PC-3 (cell line): ENCODE measurements at regions not wholly inside any gene's neighbourhood (a gene's known extent, or its start where the extent isn't known, plus 50 kb on each side); places are given as distances from the start of the nearest gene placed in this dataset.

Experiments used
- ATAC-seq: fragments of 200-7000 bp; cut with Tn5 transposase; 2 replicates; pipeline ENCODE4 v1.9.1; 2020; ENCODE audit warnings: mild to moderate bottlenecking, moderate library complexity
- BruUV-seq: library from RNA; stranded (reverse); fragments of 400-500 nt; replicated peaks from 2 replicates; lab custom pipeline; 2021; lab: Mats Ljungman, UMichigan
- CTCF ChIA-PET: fragments of 300-600 bp; sonication (Branson Sonifier 250); formaldehyde crosslinking; loops from one replicate; lab custom pipeline; 2022; ENCODE audit warnings: antibody characterized with exemption; lab: Charles Lee
- POLR2A ChIA-PET: fragments of 300-600 bp; sonication (Branson Sonifier 250); formaldehyde crosslinking; loops from one replicate; lab custom pipeline; 2022; ENCODE audit warnings: antibody characterized with exemption; ENCODE audit not compliant: unreplicated experiment; lab: Charles Lee
- DNase-seq: peaks from one replicate; pipeline ENCODE4 v3.0.0-alpha.2; 2015
- H2AFZ ChIP-seq: fragments of 300-600 bp; sonication (generic); 2 replicates; pipeline ENCODE4 v1.6.0; 2016; ENCODE audit warnings: antibody characterized with exemption, low read length
- H3F3A ChIP-seq: fragments of 300-600 bp; sonication (generic); one replicate; pipeline ENCODE4 v1.6.0; 2017; ENCODE audit warnings: antibody characterized with exemption, low read length, control low read depth, mild to moderate bottlenecking; ENCODE audit not compliant: unreplicated experiment
- H3K27ac ChIP-seq: fragments of 300-600 bp; sonication (generic); 2 replicates; pipeline ENCODE4 v1.5.1; 2016; ENCODE audit warnings: mild to moderate bottlenecking, low read length
- H3K27me3 ChIP-seq: fragments of 300-600 bp; sonication (generic); 2 replicates; pipeline ENCODE4 v1.6.1; 2016; ENCODE audit warnings: low read length, mixed read lengths
- H3K36me3 ChIP-seq: fragments of 300-600 bp; sonication (generic); 2 replicates; pipeline ENCODE4 v1.6.1; 2016; ENCODE audit warnings: low read depth, mixed run types, low read length, mixed read lengths
- H3K4me1 ChIP-seq: fragments of 300-600 bp; sonication (generic); 2 replicates; pipeline ENCODE4 v1.5.1; 2016; ENCODE audit warnings: low read length; ENCODE audit not compliant: insufficient read depth
- H3K4me2 ChIP-seq: fragments of 300-600 bp; sonication (generic); 2 replicates; pipeline ENCODE4 v1.6.0; 2016; ENCODE audit warnings: low read length
- H3K4me3 ChIP-seq: fragments of 300-600 bp; sonication (generic); 2 replicates; pipeline ENCODE4 v1.5.1; 2016; ENCODE audit warnings: mild to moderate bottlenecking, low read length, mixed read lengths
- H3K79me2 ChIP-seq: fragments of 300-600 bp; sonication (generic); 2 replicates; pipeline ENCODE4 v1.6.1; 2017; ENCODE audit warnings: low read length, mixed read lengths
- H3K9ac ChIP-seq: fragments of 300-600 bp; sonication (generic); 2 replicates; pipeline ENCODE4 v1.6.0; 2016; ENCODE audit warnings: mild to moderate bottlenecking, low read length
- H3K9me2 ChIP-seq: fragments of 300-600 bp; sonication (generic); replicated peaks from 2 replicates; pipeline ENCODE4 v1.6.1; 2016; ENCODE audit warnings: mixed run types, low read length, mixed read lengths
- H3K9me3 ChIP-seq: fragments of 300-600 bp; sonication (generic); 2 replicates; pipeline ENCODE4 v1.6.1; 2016; ENCODE audit warnings: low read length, mixed read lengths
- H4K20me1 ChIP-seq: fragments of 300-600 bp; sonication (generic); 2 replicates; pipeline ENCODE4 v1.6.1; 2016; ENCODE audit warnings: low read length, mixed read lengths
- EZH2 ChIP-seq: fragments of 300-600 bp; sonication (generic); IDR thresholded peaks from one replicate; pipeline ENCODE4 v1.6.1; 2017; ENCODE audit warnings: antibody characterized with exemption, mild to moderate bottlenecking, low read length; ENCODE audit not compliant: unreplicated experiment
- EZH2phosphoT487 ChIP-seq: fragments of 300-600 bp; sonication (generic); IDR thresholded peaks from 2 replicates; pipeline ENCODE4 v1.6.1; 2018; ENCODE audit warnings: mild to moderate bottlenecking, antibody characterized with exemption, low read length, borderline replicate concordance
- intact Hi-C: fragments of 100-400 bp; cut with micrococcal nuclease; formaldehyde crosslinking; loops from 2 replicates; pipeline ENCODE4 v1.9.0; 2023
- TF ChIP-seq, protein P1 (sequence below): fragments of 300-600 bp; sonication (generic); conservative IDR thresholded peaks from 2 replicates; pipeline ENCODE4 v1.5.1; 2017; ENCODE audit warnings: antibody characterized with exemption, low read depth, mild to moderate bottlenecking, low read length

- H3K36me3 ChIP-seq: no peaks in the 10 kb centered on the region
- no peak overlapping the region for H3K27ac ChIP-seq
- H3K79me2 ChIP-seq: no peaks in the 10 kb centered on the region
- no peak overlapping the region for H3K4me2 ChIP-seq
- peaks cover 9% of the 10 kb centered on the region; the same call in 1 of the 2 replicates for H3K27me3 ChIP-seq
- intact Hi-C loops: no loop called here
- POLR2A ChIA-PET: no interaction called here
- no peaks in the 10 kb centered on the region for H3K9me2 ChIP-seq
- H3K4me1 ChIP-seq: no peaks in the 10 kb centered on the region
- TF ChIP-seq EZH2phosphoT487: no peak
- TF ChIP-seq, protein P1, sequence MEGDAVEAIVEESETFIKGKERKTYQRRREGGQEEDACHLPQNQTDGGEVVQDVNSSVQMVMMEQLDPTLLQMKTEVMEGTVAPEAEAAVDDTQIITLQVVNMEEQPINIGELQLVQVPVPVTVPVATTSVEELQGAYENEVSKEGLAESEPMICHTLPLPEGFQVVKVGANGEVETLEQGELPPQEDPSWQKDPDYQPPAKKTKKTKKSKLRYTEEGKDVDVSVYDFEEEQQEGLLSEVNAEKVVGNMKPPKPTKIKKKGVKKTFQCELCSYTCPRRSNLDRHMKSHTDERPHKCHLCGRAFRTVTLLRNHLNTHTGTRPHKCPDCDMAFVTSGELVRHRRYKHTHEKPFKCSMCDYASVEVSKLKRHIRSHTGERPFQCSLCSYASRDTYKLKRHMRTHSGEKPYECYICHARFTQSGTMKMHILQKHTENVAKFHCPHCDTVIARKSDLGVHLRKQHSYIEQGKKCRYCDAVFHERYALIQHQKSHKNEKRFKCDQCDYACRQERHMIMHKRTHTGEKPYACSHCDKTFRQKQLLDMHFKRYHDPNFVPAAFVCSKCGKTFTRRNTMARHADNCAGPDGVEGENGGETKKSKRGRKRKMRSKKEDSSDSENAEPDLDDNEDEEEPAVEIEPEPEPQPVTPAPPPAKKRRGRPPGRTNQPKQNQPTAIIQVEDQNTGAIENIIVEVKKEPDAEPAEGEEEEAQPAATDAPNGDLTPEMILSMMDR: no peak
- TF ChIP-seq EZH2: no peak
- no peaks in the 10 kb centered on the region for H4K20me1 ChIP-seq
- BruUV-seq: no TSS peak
- H3F3A ChIP-seq: no peaks in the 10 kb centered on the region
- CTCF ChIA-PET: no interaction called here
- H2AFZ ChIP-seq: no peak overlapping the region
- H3K4me3 ChIP-seq: no peak overlapping the region
- DNase-seq (no peak), ATAC-seq (no peak)
- H3K9me3 ChIP-seq: no peaks in the 10 kb centered on the region
- no peak overlapping the region for H3K9ac ChIP-seq
These were observed 480.9 kb downstream of the ZIC1 start for GRCh38 chr3:147890114-147890513.

DNA sequence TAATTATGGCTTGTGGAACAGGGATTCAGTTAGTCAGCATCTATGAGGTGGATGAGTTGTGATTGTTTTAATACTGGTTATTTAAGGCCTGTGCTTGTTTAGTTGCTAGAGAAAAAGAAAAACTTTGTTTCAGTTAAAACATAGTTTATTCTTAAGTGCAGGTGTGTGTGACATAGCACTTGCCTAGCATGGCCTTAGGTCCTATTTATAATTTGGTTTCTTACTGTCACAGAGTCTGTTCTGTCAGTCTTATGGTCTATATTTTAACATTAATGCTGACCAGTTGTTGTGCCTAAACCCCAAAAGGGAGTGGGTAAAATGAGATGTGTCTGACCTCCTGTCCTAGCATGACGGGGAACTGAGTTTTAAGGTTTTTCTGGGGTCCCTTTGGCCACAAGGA lies 486.3 kb downstream of the ZIC1 start:
- intact Hi-C loops: no loop called here
- no peak overlapping the region for H2AFZ ChIP-seq
- peaks cover 4% of the 10 kb centered on the region; the same call in 1 of the 2 replicates for H3K27me3 ChIP-seq
- POLR2A ChIA-PET: no interaction called here
- H3K27ac ChIP-seq: no peak overlapping the region
- H3K9me2 ChIP-seq: no peaks in the 10 kb centered on the region
- H3K9ac ChIP-seq: no peak overlapping the region
- ATAC-seq (no peak), DNase-seq (no peak)
- BruUV-seq: no TSS peak
- CTCF ChIA-PET: no interaction called here
- no peaks in the 10 kb centered on the region for H4K20me1 ChIP-seq
- TF ChIP-seq, protein P1: no peak
- TF ChIP-seq EZH2: no peak
- no peak for TF ChIP-seq EZH2phosphoT487
- H3K4me3 ChIP-seq: no peak overlapping the region
- H3K36me3 ChIP-seq: no peaks in the 10 kb centered on the region
- H3K9me3 ChIP-seq: 0 out of 2 replicates have a peak, but pooled peaks cover under 1% of the 10 kb centered on the region
- no peaks in the 10 kb centered on the region for H3K4me1 ChIP-seq
- H3K79me2 ChIP-seq: no peaks in the 10 kb centered on the region
- H3K4me2 ChIP-seq: no peak overlapping the region
- no peaks in the 10 kb centered on the region for H3F3A ChIP-seq

DNA sequence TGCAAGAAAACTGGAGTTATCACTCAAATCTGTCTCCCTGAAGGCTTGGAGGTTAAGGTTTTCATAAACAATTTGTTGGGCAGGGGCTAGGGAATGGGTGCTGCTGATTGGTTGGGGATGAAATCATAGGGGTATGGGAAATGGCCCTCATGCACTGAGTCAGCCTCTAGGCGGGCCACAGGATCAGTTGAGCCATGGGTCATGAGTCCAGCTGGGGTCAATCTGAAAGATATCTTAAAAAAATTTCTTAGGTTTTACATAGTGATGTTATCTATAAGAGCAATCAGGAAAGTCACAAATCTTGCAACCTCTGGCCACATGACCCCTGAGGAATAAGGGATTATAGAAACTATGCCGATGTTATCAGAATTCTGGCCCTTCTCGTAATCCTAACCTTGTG lies 491.7 kb downstream of the ZIC1 start:
- Histone ChIP-seq H4K20me1 (no peaks in the 10 kb centered on the region), H3K9ac (no peak overlapping the region), H3K9me3 (peaks cover 6% of the 10 kb centered on the region; the same call in 1 of the 2 replicates), H3K36me3 (no peaks in the 10 kb centered on the region), H3K27me3 (no peaks in the 10 kb centered on the region), H2AFZ (no peak overlapping the region), H3F3A (no peaks in the 10 kb centered on the region), H3K4me2 (no peak overlapping the region), H3K4me3 (no peak overlapping the region), H3K4me1 (no peaks in the 10 kb centered on the region), H3K9me2 (no peaks in the 10 kb centered on the region), H3K27ac (no peak overlapping the region), H3K79me2 (no peaks in the 10 kb centered on the region)
- DNase-seq: no peak
- ChIA-PET CTCF (no interaction called here), POLR2A (no interaction called here)
- TF ChIP-seq, protein P1: no peak
- TF ChIP-seq EZH2phosphoT487: no peak
- TF ChIP-seq EZH2: no peak
- BruUV-seq: no TSS peak
- no peak for ATAC-seq
- intact Hi-C loops: no loop called here
